Tibial nerve (tissue), 3 donors: ENCODE measurements at regions not wholly inside any gene's neighbourhood (a gene's known extent, or its start where the extent isn't known, plus 50 kb on each side); places are given as distances from the start of the nearest gene placed in this dataset.

Experiments
- CTCF ChIP-seq, 5 experiments: fragments of 200-600 bp in 3 of 5; fragments of 450-650 bp in 2 of 5; sonication (generic) in 3 of 5; IDR thresholded peaks; one replicate each; pipeline ENCODE4 v1.5.1; 2016 to 2019; ENCODE audit warnings: antibody characterized with exemption in 5 of 5, mild to moderate bottlenecking in 3 of 5, moderate library complexity in 2 of 5
- POLR2A ChIP-seq, 2 donors: fragments of 450-650 bp; IDR thresholded peaks; one replicate each; pipeline ENCODE4 v1.6.1; 2017; ENCODE audit warnings: antibody characterized with exemption in 2 of 2, mild to moderate bottlenecking in 2 of 2, moderate library complexity in 2 of 2

DNA sequence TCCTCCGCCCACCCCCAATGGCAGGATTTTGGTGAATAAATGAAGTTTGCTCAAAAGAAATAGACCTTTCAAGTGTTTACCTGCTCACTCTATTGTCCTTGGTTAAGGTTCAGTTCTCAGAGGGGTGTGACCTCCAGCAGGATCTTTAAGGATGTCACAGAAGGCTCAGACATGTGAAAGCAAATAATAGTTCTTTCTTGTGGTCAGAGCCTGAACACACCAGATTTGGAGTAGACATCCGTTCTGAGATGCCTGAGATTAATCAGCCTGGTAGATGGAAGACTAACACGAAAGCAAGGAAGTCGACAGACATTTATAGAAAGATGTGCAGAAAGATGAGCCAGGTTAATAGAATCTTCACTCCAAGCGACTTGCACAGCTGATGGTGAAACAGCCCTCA is 557.9 kb upstream of the CDH11 start:
- TF ChIP-seq CTCF (IDR thresholded peaks at IDR 0.05), result no peak
- TF ChIP-seq POLR2A (IDR thresholded peaks at IDR 0.05), result no peak
